ENCODE measurements at regions not wholly inside any gene's neighbourhood (a gene's known extent, or its start where the extent isn't known, plus 50 kb on each side); places are given as distances from the start of the nearest gene placed in this dataset.

DNA sequence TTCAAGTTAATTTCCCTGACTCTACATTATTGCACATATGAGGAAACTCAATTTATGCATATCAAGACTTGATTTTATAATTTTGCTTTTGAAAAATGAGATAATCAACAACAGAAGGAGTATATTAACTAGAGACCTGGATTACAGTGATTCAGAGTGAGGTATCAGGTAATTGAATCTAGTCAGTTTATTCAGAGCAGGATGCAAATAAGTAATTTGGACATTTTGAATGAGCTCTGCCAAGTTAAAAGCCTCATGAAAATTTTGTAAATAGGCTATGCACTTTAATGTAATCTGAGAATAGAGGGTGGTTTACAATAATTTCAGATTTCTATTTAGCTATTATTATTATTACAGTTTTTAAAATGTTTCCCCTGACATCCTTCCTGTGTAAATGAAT, 203.7 kb upstream of the EMCN start:
- TF ChIP-seq, protein P1, sequence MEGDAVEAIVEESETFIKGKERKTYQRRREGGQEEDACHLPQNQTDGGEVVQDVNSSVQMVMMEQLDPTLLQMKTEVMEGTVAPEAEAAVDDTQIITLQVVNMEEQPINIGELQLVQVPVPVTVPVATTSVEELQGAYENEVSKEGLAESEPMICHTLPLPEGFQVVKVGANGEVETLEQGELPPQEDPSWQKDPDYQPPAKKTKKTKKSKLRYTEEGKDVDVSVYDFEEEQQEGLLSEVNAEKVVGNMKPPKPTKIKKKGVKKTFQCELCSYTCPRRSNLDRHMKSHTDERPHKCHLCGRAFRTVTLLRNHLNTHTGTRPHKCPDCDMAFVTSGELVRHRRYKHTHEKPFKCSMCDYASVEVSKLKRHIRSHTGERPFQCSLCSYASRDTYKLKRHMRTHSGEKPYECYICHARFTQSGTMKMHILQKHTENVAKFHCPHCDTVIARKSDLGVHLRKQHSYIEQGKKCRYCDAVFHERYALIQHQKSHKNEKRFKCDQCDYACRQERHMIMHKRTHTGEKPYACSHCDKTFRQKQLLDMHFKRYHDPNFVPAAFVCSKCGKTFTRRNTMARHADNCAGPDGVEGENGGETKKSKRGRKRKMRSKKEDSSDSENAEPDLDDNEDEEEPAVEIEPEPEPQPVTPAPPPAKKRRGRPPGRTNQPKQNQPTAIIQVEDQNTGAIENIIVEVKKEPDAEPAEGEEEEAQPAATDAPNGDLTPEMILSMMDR (conservative IDR thresholded peaks at IDR 0.05; ENCODE audit: low read depth, low read length): no peak
- TF ChIP-seq SMC3 (IDR thresholded peaks at IDR 0.05; ENCODE audit: low read depth, low read length): no peak
- TF ChIP-seq RCOR1 (IDR thresholded peaks at IDR 0.05; ENCODE audit: insufficient replicate concordance, low read length): no peak
- TF ChIP-seq POLR2A (IDR thresholded peaks at IDR 0.05; ENCODE audit: low read depth, low read length): no peak
- TF ChIP-seq CHD1 (IDR thresholded peaks at IDR 0.05; ENCODE audit: low read depth, low read length): no peak
- no peak for TF ChIP-seq RAD21 (IDR thresholded peaks at IDR 0.05; ENCODE audit: low read length)
- no peak for TF ChIP-seq MXI1 (IDR thresholded peaks at IDR 0.05; ENCODE audit: borderline replicate concordance, low read depth, low read length)
- no peak for TF ChIP-seq BHLHE40 (IDR thresholded peaks at IDR 0.05; ENCODE audit: low read depth, low read length)

Measured in IMR-90 (cell line).